ENCODE measurements at regions not wholly inside any gene's neighbourhood (a gene's known extent, or its start where the extent isn't known, plus 50 kb on each side); places are given as distances from the start of the nearest gene placed in this dataset.

- no peak for TF ChIP-seq CTCF (IDR thresholded peaks at IDR 0.05; ENCODE audit: low read length)
- no peak for TF ChIP-seq EZH2phosphoT487 (IDR thresholded peaks at IDR 0.05; ENCODE audit: low read length)
- TF ChIP-seq EZH2 (optimal IDR thresholded peaks at IDR 0.05; ENCODE audit: low read depth, low read length), result no peak
These were observed 185.8 kb upstream of the IRX4 start for GRCh38 chr5:2068531-2068930.
